HG03521 (cell line): ENCODE measurements at regions not wholly inside any gene's neighbourhood (a gene's known extent, or its start where the extent isn't known, plus 50 kb on each side); places are given as distances from the start of the nearest gene placed in this dataset.
"Not testable (repeated sequence)": the region's sequence is repeated elsewhere in the genome, so short reads cannot be mapped to it uniquely, and the experiment has no call there.

Source experiments
- ATAC-seq: cut with Tn5 transposase; IDR thresholded peaks from one replicate; pipeline ENCODE4 v1.9.1; 2021; ENCODE audit warnings: mild to moderate bottlenecking, moderate library complexity; ENCODE audit not compliant: unreplicated experiment

- ATAC-seq: no peak
Observed at GRCh38 chr10:34058845-34059614, 724.6 kb upstream of the NRP1 start.

DNA sequence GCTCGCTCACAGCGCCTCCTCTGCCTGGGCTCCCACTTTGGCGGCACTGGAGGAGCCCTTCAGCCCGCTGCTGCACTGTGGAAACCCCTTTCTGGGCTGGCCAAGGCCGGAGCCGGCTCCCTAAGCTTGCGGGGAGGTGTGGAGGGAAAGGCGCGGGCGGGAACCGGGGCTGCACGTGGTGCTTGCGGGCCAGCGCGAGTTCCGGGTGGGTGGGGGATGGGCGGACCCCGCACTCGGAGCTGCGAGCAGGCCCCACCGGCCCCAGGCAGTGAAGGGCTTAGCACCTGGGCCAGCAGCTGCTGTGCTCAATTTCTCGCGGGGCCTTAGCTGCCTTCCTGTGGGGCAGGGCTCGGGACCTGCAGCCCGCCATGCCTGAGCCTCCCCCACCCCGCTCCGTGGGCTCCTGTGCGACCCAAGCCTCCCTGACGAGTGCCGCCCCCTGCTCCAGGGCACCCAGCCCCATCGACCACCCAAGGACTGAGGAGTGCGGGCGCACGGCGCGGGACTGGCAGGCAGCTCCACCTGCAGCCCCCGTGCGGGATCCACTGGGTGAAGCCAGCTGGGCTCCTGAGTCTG, 721.0 kb upstream of the NRP1 start:
- ATAC-seq: not testable (repeated sequence)

- ATAC-seq: no peak
Observed at GRCh38 chr10:34049887-34050286, 715.4 kb upstream of the NRP1 start.

DNA sequence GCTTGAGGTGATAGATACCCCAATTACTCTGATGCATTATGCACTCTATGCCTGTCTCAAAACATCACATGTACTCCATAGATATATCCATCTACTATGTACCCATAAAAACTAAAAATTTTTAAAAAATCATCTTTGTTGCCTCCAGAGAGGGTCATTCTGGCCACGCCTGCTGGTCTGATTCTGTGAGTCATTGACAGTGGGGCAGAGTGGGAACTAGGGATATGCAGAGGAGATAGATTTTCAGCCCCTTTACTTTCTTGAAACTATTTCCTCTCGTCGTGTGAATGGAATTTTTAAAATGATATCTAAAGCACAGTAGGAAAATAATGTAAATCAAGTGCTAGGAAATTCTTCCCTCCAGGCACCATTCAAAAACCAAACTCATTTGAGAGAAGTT, 715.0 kb upstream of the NRP1 start:
- ATAC-seq: no peak

DNA sequence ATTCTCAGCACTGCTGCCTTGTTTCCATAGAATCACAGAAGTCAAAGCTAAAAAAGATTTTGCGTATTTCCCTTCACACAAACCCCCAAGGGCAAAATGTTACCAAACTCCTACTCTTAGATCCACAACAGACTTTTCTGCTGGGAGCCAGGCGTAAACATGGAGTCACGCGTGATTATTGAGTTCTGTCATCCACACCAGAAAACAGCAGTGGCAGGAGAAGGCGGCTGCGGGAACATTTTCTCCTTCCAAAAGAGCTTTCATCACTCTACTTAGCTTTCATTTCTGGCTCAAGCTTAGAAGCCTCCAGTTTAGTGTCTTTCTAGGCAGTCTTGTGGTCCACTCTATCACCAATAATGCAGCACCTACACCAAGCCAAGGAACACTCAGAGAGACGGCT, 712.9 kb upstream of the NRP1 start:
- no peak for ATAC-seq

DNA sequence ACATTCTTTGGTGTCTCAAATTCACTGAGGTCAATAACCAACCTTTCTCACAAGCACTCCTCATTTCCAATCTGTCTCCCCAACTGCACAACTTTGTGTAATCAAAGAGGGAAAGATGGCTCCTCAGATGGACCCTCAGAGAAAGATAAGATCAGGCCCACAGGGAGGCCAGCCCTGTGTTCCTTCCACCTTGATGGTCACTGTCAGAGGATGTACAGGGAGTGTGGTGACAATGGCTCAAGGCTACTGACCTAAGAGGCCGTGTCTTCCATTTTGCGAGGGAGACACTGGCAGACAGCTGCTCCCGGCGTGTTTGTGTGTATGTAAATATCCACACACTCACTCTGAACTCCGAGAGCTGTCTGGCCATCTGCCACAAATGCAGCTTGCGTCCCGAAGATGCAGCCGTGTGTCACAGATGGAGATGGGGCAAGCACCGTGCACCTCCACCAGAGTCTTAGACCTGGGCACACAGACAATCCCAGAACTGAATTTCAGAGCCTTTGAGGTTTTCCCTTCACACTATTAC, 712.1 kb upstream of the NRP1 start:
- no peak for ATAC-seq

GRCh38 chr10:34045571-34046190, 711.2 kb upstream of the NRP1 start:
- no peak for ATAC-seq

- no peak for ATAC-seq
Observed at GRCh38 chr10:34041871-34042270, 707.4 kb upstream of the NRP1 start.

DNA sequence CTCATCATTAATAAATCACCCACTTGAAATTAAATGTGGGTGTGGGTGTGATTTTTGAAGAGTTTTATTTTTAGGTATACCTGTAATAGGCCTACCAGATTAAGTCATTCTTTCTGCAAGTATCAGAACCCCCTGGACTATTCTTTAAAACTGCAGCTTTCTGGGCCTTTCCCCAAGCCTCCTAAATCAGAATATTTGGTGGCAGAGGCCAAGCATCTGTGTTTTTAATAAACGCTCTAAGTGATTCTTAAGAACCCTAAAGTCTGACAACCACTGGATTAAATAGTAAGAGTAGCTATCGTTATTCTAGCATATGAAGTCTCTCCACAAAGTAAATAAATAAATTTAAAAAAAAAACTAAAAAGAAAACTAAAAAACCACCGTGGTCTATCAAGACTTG, 703.0 kb upstream of the NRP1 start:
- ATAC-seq: no peak

GRCh38 chr10:34035241-34035790, 700.8 kb upstream of the NRP1 start:
- not testable (repeated sequence) for ATAC-seq

DNA sequence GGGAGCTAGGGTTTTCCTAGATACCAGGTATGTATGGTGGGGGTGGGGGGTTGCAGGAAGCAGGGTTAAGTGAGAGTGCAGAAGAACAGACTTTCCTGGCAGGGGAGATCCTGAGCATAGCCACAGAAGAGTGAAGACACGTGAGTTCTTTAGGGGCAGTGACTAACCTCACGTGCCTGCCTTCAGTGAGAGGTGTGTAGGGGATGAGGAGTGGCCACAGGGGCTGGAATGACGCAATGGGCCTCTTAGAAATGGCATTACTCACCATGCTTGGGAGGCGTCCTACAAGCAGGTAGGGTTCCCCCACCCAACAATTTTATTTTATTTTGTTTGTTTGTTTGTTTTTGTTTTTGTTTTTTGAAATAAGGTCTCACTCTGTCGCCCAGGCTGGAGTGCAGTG, 698.6 kb upstream of the NRP1 start:
- ATAC-seq: no peak

DNA sequence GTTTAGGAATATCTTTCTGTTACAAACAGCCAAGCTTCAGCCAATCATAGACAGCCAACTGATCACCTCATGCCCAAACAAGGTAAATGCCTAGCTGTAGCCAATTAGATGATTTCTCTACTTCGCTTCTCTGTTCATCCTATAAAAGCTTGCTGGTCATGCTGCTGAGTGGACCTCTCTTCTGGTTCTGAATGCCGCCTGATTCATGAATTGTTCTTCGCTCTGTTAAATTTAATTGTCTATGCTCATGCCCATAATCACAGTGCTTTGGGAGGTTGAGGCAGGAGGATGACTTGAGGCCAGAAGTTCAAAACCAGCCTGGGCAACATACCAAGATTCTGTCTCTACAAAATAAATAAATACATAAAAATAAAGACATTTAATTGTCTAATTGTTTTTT, 698.1 kb upstream of the NRP1 start:
- ATAC-seq: no peak

GRCh38 chr10:34031400-34031799, 696.9 kb upstream of the NRP1 start:
- no peak for ATAC-seq

DNA sequence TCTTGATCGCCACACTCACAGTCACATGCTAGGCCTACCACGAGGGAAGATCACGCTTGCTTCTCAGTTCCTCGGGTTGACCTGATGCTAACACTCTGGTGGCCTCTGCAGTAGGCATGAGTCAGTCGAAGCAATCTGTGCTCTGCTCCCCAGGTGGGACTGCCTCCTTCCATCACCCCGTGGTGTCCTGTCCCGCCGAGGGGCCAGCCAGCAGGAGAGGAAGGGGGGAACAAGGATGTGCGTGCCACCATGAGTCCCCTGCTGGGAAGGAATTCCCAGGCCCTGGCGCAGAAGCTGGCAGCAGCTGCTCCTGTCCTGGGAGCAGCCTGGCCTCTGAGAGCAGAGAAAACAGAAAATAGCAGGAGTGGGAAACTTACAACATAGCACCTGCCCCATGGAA, 695.0 kb upstream of the NRP1 start:
- ATAC-seq: no peak

- ATAC-seq: no peak
Observed at GRCh38 chr10:34028936-34029335, 694.5 kb upstream of the NRP1 start.

DNA sequence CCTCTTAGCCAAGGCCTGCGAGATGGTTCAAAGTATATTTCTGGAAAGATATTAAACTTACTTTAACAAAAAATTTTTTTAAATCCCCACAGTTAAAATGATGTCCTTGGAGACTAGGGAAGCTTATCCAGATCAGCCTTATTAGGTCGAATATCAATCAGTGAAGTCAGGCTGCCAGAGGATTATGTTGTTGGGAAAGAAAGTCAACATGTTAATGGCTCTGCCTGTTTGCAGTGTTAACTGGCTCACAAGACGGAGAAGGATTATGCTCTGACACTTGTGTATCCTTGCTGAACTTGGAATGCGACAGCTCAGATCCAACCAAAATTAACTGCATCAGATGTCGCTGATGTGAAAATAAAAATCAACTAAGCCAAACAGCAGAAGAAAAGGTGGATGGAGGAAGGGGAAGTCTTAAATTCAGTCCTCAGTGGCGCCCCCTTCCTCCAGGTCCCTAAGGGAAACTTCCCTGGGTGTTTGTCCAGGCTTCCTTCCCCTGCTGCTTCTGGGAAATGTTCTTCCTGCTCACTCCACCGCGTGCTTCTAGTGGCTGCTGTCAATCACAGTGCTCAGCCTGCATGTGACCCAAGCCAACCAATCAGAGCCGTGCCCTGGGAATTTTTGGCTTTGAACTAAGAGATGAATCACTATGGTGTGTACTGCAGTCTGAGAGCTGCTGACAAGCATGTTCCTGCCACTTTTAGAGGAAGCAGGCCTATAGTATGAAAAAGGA, 690.4 kb upstream of the NRP1 start:
- ATAC-seq: no peak

GRCh38 chr10:34024282-34024681, 689.8 kb upstream of the NRP1 start:
- ATAC-seq: no peak

- ATAC-seq: no peak
Observed at GRCh38 chr10:34022195-34022594, 687.7 kb upstream of the NRP1 start.

- ATAC-seq: no peak
Observed at GRCh38 chr10:34018784-34019183, 684.3 kb upstream of the NRP1 start.

GRCh38 chr10:34018129-34018528, 683.7 kb upstream of the NRP1 start:
- ATAC-seq: no peak

DNA sequence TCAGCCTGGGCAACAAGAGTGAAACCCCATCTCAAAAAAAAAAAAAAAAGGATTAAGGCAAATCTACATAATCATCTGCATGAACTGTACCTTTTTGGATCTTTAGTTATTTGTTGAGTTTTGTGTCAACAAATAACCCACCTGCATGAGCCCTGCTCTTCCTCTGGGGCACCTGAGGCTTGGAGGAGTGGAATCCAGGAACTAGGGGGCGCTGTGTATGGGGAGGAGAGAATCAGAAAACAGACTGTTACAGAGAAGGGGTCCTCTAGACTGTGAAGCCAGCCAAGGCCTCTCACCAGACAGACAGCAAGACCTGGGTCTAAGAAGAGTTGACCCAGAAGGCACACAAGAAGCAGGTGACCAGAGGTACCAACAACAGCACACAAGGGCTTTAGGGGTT, 682.8 kb upstream of the NRP1 start:
- ATAC-seq: no peak
